ENCODE measurements at regions not wholly inside any gene's neighbourhood (a gene's known extent, or its start where the extent isn't known, plus 50 kb on each side); places are given as distances from the start of the nearest gene placed in this dataset.

GRCh38 chr2:217228732-217229131 is 368.9 kb upstream of the TNP1 start:
- Mint-ChIP-seq H3K27ac (no peak overlapping the region), H3K36me3 (ENCODE audit: low read depth) (no peaks in the 10 kb centered on the region), H3K4me1 (peaks cover 2% of the 10 kb centered on the region), H3K9me3 (peaks cover under 1% of the 10 kb centered on the region), H3K27me3 (peaks cover 35% of the 10 kb centered on the region), H3K4me3 (no peak overlapping the region)
- TF ChIP-seq CTCF (IDR thresholded peaks at IDR 0.05), result no peak
- DNase-seq (no peak), ATAC-seq (ENCODE audit: low read depth) (no peak)
- intact Hi-C loops (cut with micrococcal nuclease), result no loop called here
- CTCF ChIA-PET, result no interaction called here
- POLR2A ChIA-PET, result no interaction called here

GRCh38 chr2:217227794-217228193 is 367.9 kb upstream of the TNP1 start:
- ATAC-seq (ENCODE audit: low read depth) (no peak), DNase-seq (no peak)
- H3K4me3 Mint-ChIP-seq, result no peak overlapping the region
- ChIA-PET CTCF (no interaction called here), POLR2A (no interaction called here)
- H3K27me3 Mint-ChIP-seq, result peaks cover 35% of the 10 kb centered on the region
- H3K27ac Mint-ChIP-seq, result no peak overlapping the region
- no peak for TF ChIP-seq CTCF (IDR thresholded peaks at IDR 0.05)
- intact Hi-C loops (cut with micrococcal nuclease), result no loop called here
- H3K36me3 Mint-ChIP-seq (ENCODE audit: low read depth), result no peaks in the 10 kb centered on the region
- peaks cover 3% of the 10 kb centered on the region for H3K9me3 Mint-ChIP-seq
- peaks cover 12% of the 10 kb centered on the region for H3K4me1 Mint-ChIP-seq

- Mint-ChIP-seq H3K4me3 (no peak overlapping the region), H3K36me3 (ENCODE audit: low read depth) (no peaks in the 10 kb centered on the region), H3K9me3 (peaks cover 7% of the 10 kb centered on the region), H3K4me1 (peaks cover 18% of the 10 kb centered on the region), H3K27me3 (peaks cover 31% of the 10 kb centered on the region), H3K27ac (no peak overlapping the region)
- ChIA-PET POLR2A (no interaction called here), CTCF (no interaction called here)
- no peak for TF ChIP-seq CTCF (IDR thresholded peaks at IDR 0.05)
- intact Hi-C loops (cut with micrococcal nuclease), result no loop called here
- no peak for DNase-seq
- no peak for ATAC-seq (ENCODE audit: low read depth)
Measured at GRCh38 chr2:217225596-217225995, 365.7 kb upstream of the TNP1 start.

GRCh38 chr2:217223222-217223930 is 363.5 kb upstream of the TNP1 start:
- intact Hi-C loops (cut with micrococcal nuclease), result loop anchor here (1.0 to 2.0 kb wide), 2 partner anchors 93 to 133 kb away; no protein-coding TSS in a partner anchor
- ChIA-PET POLR2A (no interaction called here), CTCF (no interaction called here)
- no peaks in the 10 kb centered on the region for H3K36me3 Mint-ChIP-seq (ENCODE audit: low read depth)
- peak overlapping the region; percentile 38 for H3K27ac Mint-ChIP-seq
- no peak for DNase-seq
- H3K9me3 Mint-ChIP-seq, result peaks cover 7% of the 10 kb centered on the region
- no peak for TF ChIP-seq CTCF (IDR thresholded peaks at IDR 0.05)
- ATAC-seq (ENCODE audit: low read depth), result peak; percentile 83
- H3K4me1 Mint-ChIP-seq, result peaks cover 18% of the 10 kb centered on the region
- H3K27me3 Mint-ChIP-seq, result peaks cover 38% of the 10 kb centered on the region
- H3K4me3 Mint-ChIP-seq, result peak overlapping the region; percentile 9

- CTCF ChIA-PET, result no interaction called here
- H3K27ac Mint-ChIP-seq, result peak overlapping the region; percentile 21
- H3K36me3 Mint-ChIP-seq (ENCODE audit: low read depth), result no peaks in the 10 kb centered on the region
- peaks cover 7% of the 10 kb centered on the region for H3K9me3 Mint-ChIP-seq
- no peak overlapping the region for H3K4me3 Mint-ChIP-seq
- H3K27me3 Mint-ChIP-seq, result peaks cover 40% of the 10 kb centered on the region
- TF ChIP-seq CTCF (IDR thresholded peaks at IDR 0.05), result no peak
- peak; percentile 27 for ATAC-seq (ENCODE audit: low read depth)
- no peak for DNase-seq
- intact Hi-C loops (cut with micrococcal nuclease), result loop anchor here (2.0 kb wide), 1 partner anchor 94 kb away; no protein-coding TSS in a partner anchor
- H3K4me1 Mint-ChIP-seq, result peaks cover 18% of the 10 kb centered on the region
- POLR2A ChIA-PET, result no interaction called here
Measured at GRCh38 chr2:217222309-217222910, 362.5 kb upstream of the TNP1 start.

Measured in activated B cell treated with CpG ODN at 0.5 μM for 24 hours (primary cell).